ENCODE measurements at regions not wholly inside any gene's neighbourhood (a gene's known extent, or its start where the extent isn't known, plus 50 kb on each side); places are given as distances from the start of the nearest gene placed in this dataset.

GRCh38 chr6:91383207-91383606 is 796.3 kb upstream of the MAP3K7 start:
- no peak for DNase-seq (ENCODE audit: low spot score)

GRCh38 chr6:91376686-91377085 is 789.8 kb upstream of the MAP3K7 start:
- no peak for DNase-seq (ENCODE audit: low spot score)

GRCh38 chr6:91366781-91367180 is 779.9 kb upstream of the MAP3K7 start:
- no peak for DNase-seq (ENCODE audit: low spot score)

GRCh38 chr6:91358986-91359385 is 772.1 kb upstream of the MAP3K7 start:
- no peak for DNase-seq (ENCODE audit: low spot score)

GRCh38 chr6:91352878-91353277 is 766.0 kb upstream of the MAP3K7 start:
- DNase-seq (ENCODE audit: low spot score): no peak

GRCh38 chr6:91352321-91352720 is 765.4 kb upstream of the MAP3K7 start:
- DNase-seq (ENCODE audit: low spot score): no peak

GRCh38 chr6:91350146-91350908 is 763.5 kb upstream of the MAP3K7 start:
- DNase-seq (ENCODE audit: low spot score): no peak

- DNase-seq (ENCODE audit: low spot score): no peak
Observed at GRCh38 chr6:91341473-91341872, 754.6 kb upstream of the MAP3K7 start.

GRCh38 chr6:91340896-91341395 is 754.1 kb upstream of the MAP3K7 start:
- DNase-seq (ENCODE audit: low spot score): no peak

GRCh38 chr6:91337967-91338366 is 751.1 kb upstream of the MAP3K7 start:
- DNase-seq (ENCODE audit: low spot score): no peak

- no peak for DNase-seq (ENCODE audit: low spot score)
Observed at GRCh38 chr6:91330896-91331295, 744.0 kb upstream of the MAP3K7 start.

- DNase-seq (ENCODE audit: low spot score): no peak
Observed at GRCh38 chr6:91328241-91328640, 741.4 kb upstream of the MAP3K7 start.

GRCh38 chr6:91324711-91325110 is 737.8 kb upstream of the MAP3K7 start:
- no peak for DNase-seq (ENCODE audit: low spot score)

- no peak for DNase-seq (ENCODE audit: low spot score)
Observed at GRCh38 chr6:91317984-91318383, 731.1 kb upstream of the MAP3K7 start.

- no peak for DNase-seq (ENCODE audit: low spot score)
Observed at GRCh38 chr6:91317247-91317835, 730.5 kb upstream of the MAP3K7 start.

- DNase-seq (ENCODE audit: low spot score): no peak
Observed at GRCh38 chr6:91310178-91310577, 723.3 kb upstream of the MAP3K7 start.

- DNase-seq (ENCODE audit: low spot score): no peak
Observed at GRCh38 chr6:91305755-91306154, 718.9 kb upstream of the MAP3K7 start.

GRCh38 chr6:91304521-91304920 is 717.6 kb upstream of the MAP3K7 start:
- no peak for DNase-seq (ENCODE audit: low spot score)

GRCh38 chr6:91303326-91303725 is 716.5 kb upstream of the MAP3K7 start:
- DNase-seq (ENCODE audit: low spot score): no peak

GRCh38 chr6:91299544-91300491 is 712.9 kb upstream of the MAP3K7 start:
- DNase-seq (ENCODE audit: low spot score): no peak

- no peak for DNase-seq (ENCODE audit: low spot score)
Observed at GRCh38 chr6:91298543-91299145, 711.8 kb upstream of the MAP3K7 start.

- DNase-seq (ENCODE audit: low spot score): no peak
Observed at GRCh38 chr6:91293395-91293794, 706.5 kb upstream of the MAP3K7 start.

All from globus pallidus (tissue), 1 donor.